ENCODE measurements at regions not wholly inside any gene's neighbourhood (a gene's known extent, or its start where the extent isn't known, plus 50 kb on each side); places are given as distances from the start of the nearest gene placed in this dataset.

DNA sequence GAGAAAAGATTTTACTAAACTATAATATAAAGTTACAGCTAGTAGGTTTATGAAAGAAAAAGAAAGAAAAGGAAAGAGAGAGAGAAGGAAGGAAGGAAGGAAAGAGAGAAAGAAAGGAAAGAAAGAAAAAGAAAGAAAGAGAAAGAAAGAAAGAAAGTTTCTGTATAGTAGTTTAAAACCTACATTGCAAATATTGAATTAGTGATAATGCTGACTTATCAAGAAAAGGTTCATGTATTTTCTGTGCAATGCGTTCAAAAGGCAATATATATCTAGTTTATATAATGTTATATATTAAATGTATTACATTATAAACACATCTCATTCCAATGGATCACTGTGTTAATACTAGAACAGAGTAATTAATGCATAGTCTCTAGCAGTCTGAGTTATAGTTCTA lies 648.4 kb downstream of the ZBBX start:
- Histone ChIP-seq H3K18ac (ENCODE audit: low read depth, low read length) (no peak overlapping the region), H3K27me3 (ENCODE audit: control insufficient read depth, insufficient read depth, low read length) (no peaks in the 10 kb centered on the region), H3K79me1 (ENCODE audit: low read depth in 1 of 2, low read length in 2 of 2) (no peaks in the 10 kb centered on the region), H2BK120ac (ENCODE audit: low read depth, low read length) (no peak overlapping the region), H4K91ac (ENCODE audit: insufficient read depth, low read depth, low read length) (no peak overlapping the region), H2AFZ (replicated peaks; ENCODE audit: low read length, poor library complexity) (no peak overlapping the region), H3K4me1 (ENCODE audit: control insufficient read depth, insufficient read depth, low read length) (no peaks in the 10 kb centered on the region), H3K9ac (ENCODE audit: low read depth, low read length) (no peak overlapping the region), H3K23ac (ENCODE audit: low read depth, low read length) (no peak overlapping the region), H4K8ac (ENCODE audit: low read depth in 2 of 2, low read length in 2 of 2) (no peak overlapping the region), H3K9me3 (ENCODE audit: control insufficient read depth, insufficient read depth, low read length) (peaks cover 8% of the 10 kb centered on the region; the same call in 1 of the 2 replicates), H2AK5ac (ENCODE audit: low read depth, low read length) (no peak overlapping the region), H3K4me3 (ENCODE audit: insufficient read depth, low read depth, low read length) (no peak overlapping the region), H3K14ac (replicated peaks; ENCODE audit: low read depth, low read length) (no peak overlapping the region), H2BK15ac (ENCODE audit: low read depth, low read length) (no peak overlapping the region), H3K9me1 (ENCODE audit: insufficient read depth, low read length) (no peaks in the 10 kb centered on the region), H3K36me3 (ENCODE audit: control insufficient read depth, insufficient read depth, low read length) (no peaks in the 10 kb centered on the region), H4K5ac (ENCODE audit: low read depth, low read length) (no peak overlapping the region), H4K20me1 (ENCODE audit: insufficient read depth, low read length) (no peaks in the 10 kb centered on the region), H2BK5ac (ENCODE audit: low read depth, low read length, poor library complexity, severe bottlenecking) (no peak overlapping the region), H3K4me2 (ENCODE audit: low read depth, low read length) (no peak overlapping the region), H3K27ac (ENCODE audit: insufficient read depth, low read length) (no peak overlapping the region), H2BK20ac (ENCODE audit: low read depth, low read length) (no peak overlapping the region), H3K4ac (ENCODE audit: low read depth, low read length) (no peak overlapping the region), H2AK9ac (replicated peaks; ENCODE audit: low read depth, low read length, poor library complexity) (no peak overlapping the region), H3K56ac (ENCODE audit: extremely low read depth, insufficient read depth, low read length) (no peak overlapping the region)
- dilution Hi-C loops (cut with HindIII; ENCODE audit: low sequenced_read_pairs, unreplicated experiment) (no loop called here), intact Hi-C loops (cut with micrococcal nuclease) (no loop called here), in situ Hi-C loops (cut with MboI; ENCODE audit: low sequenced_read_pairs) (no loop called here)
- TF ChIP-seq CHD1 (IDR thresholded peaks at IDR 0.05; ENCODE audit: low read depth, low read length) (no peak), POLR2A (IDR thresholded peaks at IDR 0.05; ENCODE audit: low read depth, low read length) (no peak), MAFK (IDR thresholded peaks at IDR 0.05; ENCODE audit: low read depth, low read length) (0 out of 2 replicates have a peak, but pooled peaks have one; percentile 5), BHLHE40 (IDR thresholded peaks at IDR 0.05; ENCODE audit: low read depth, low read length) (no peak)
- TF ChIP-seq, protein P1, sequence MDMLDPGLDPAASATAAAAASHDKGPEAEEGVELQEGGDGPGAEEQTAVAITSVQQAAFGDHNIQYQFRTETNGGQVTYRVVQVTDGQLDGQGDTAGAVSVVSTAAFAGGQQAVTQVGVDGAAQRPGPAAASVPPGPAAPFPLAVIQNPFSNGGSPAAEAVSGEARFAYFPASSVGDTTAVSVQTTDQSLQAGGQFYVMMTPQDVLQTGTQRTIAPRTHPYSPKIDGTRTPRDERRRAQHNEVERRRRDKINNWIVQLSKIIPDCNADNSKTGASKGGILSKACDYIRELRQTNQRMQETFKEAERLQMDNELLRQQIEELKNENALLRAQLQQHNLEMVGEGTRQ (IDR thresholded peaks at IDR 0.05; ENCODE audit: low read depth, low read length), result no peak
- WGBS, 2 experiments (ENCODE audit: extremely low coverage in 2 of 2, insufficient read length in 1 of 2), result no CpG with 5 or more reads among the region's 1 CpG
- ChIA-PET CTCF (no interaction called here), POLR2A (ENCODE audit: unreplicated experiment) (no interaction called here)
- no TSS peak for BruUV-seq (replicated peaks)
- no peak for ATAC-seq (ENCODE audit: low read depth)
- DNase-seq, result no peak

Data from IMR-90 (cell line).